H1 (cell line): ENCODE measurements at regions not wholly inside any gene's neighbourhood (a gene's known extent, or its start where the extent isn't known, plus 50 kb on each side); places are given as distances from the start of the nearest gene placed in this dataset.

Source experiments
- CTCF ChIA-PET: fragments of 300-600 bp; sonication (Branson Sonifier 250); formaldehyde crosslinking; loops from one replicate; lab custom pipeline; 2021; ENCODE audit not compliant: partially characterized antibody; lab: Charles Lee
- POLR2A ChIA-PET: fragments of 300-600 bp; sonication (Branson Sonifier 250); formaldehyde crosslinking; loops from one replicate; lab custom pipeline; 2021; ENCODE audit warnings: inconsistent platforms; ENCODE audit not compliant: partially characterized antibody; lab: Charles Lee
- DNase-seq, 2 experiments: peaks; one replicate each; pipeline versions ENCODE4 v3.0.0 to v3.0.0-alpha.2; 2010 to 2022; ENCODE audit warnings: low spot score in 2 of 2, low read depth in 1 of 2, mixed read lengths in 1 of 2
- FAIRE-seq: peaks from 2 replicates; lab custom pipeline; 2011; peaks lifted over from hg19 to GRCh38; lab: Jason Lieb, UNC
- H2AFZ ChIP-seq: 2 replicates; pipeline ENCODE4 v1.8.1; 2012; ENCODE audit warnings: low read length, inconsistent platforms
- H2AK5ac ChIP-seq: 2 replicates; pipeline ENCODE4 v1.6.1; 2013; ENCODE audit warnings: low read depth, low read length
- H2BK120ac ChIP-seq: replicated peaks from 2 replicates; pipeline ENCODE3; 2013; ENCODE audit warnings: low read depth, low read length, inconsistent platforms
- H2BK12ac ChIP-seq: 2 replicates; pipeline ENCODE4 v1.6.1; 2013; ENCODE audit warnings: low read depth, low read length
- H2BK15ac ChIP-seq: 2 replicates; pipeline ENCODE4 v1.6.1; 2013; ENCODE audit warnings: low read length
- H2BK20ac ChIP-seq: 2 replicates; pipeline ENCODE4 v1.6.1; 2013; ENCODE audit warnings: low read length
- H2BK5ac ChIP-seq: 2 replicates; pipeline ENCODE4 v1.6.1; 2013; ENCODE audit warnings: low read depth, low read length
- H3K14ac ChIP-seq: 2 replicates; pipeline ENCODE4 v1.6.1; 2013; ENCODE audit warnings: inconsistent platforms; ENCODE audit not compliant: insufficient read length
- H3K18ac ChIP-seq: 2 replicates; pipeline ENCODE4 v1.6.1; 2013; ENCODE audit warnings: low read length; ENCODE audit errors: extremely low read depth
- H3K23ac ChIP-seq: 2 replicates; pipeline ENCODE4 v1.6.1; 2013; ENCODE audit warnings: inconsistent platforms; ENCODE audit not compliant: insufficient read length
- H3K23me2 ChIP-seq: 2 replicates; pipeline ENCODE4 v1.6.1; 2013; ENCODE audit warnings: low read depth, low read length
- H3K27ac ChIP-seq: 2 replicates; pipeline ENCODE4 v1.6.1; 2011; ENCODE audit warnings: low read depth, low read length, inconsistent platforms
- H3K27me3 ChIP-seq, 4 experiments: replicated peaks in 1 of 4; 1 replicate in 1 of 4; 2 replicates in 3 of 4; pipeline versions ENCODE4 v1.6.1 to v1.8.1; 2011 to 2013; ENCODE audit warnings: low read length in 3 of 4, mild to moderate bottlenecking in 3 of 4, inconsistent platforms in 2 of 4, mixed read lengths in 2 of 4, moderate library complexity in 1 of 4; ENCODE audit not compliant: control insufficient read depth in 3 of 4, insufficient read depth in 3 of 4; ENCODE audit errors: extremely low read depth in 1 of 4
- H3K36me3 ChIP-seq, 4 experiments: 2 replicates each; pipeline versions ENCODE4 v1.6.1 to v1.8.1; 2011 to 2013; ENCODE audit warnings: mild to moderate bottlenecking in 4 of 4, low read length in 3 of 4, moderate library complexity in 2 of 4, control low read depth in 1 of 4, inconsistent platforms in 1 of 4; ENCODE audit not compliant: insufficient read depth in 4 of 4, control insufficient read depth in 2 of 4
- H3K4ac ChIP-seq: replicated peaks from 2 replicates; pipeline ENCODE3; 2013; ENCODE audit warnings: low read length, low read depth, mixed read lengths, inconsistent platforms; ENCODE audit not compliant: insufficient read length
- H3K4me1 ChIP-seq, 4 experiments: replicated peaks in 1 of 4; 1 replicate in 1 of 4; 2 replicates in 3 of 4; pipeline versions ENCODE4 v1.6.1 to v1.8.1; 2011 to 2013; ENCODE audit warnings: low read length in 3 of 4, inconsistent platforms in 2 of 4, mixed read lengths in 1 of 4; ENCODE audit not compliant: insufficient read depth in 4 of 4, control insufficient read depth in 3 of 4
- H3K4me2 ChIP-seq, 2 experiments: 2 replicates each; pipeline versions ENCODE4 v1.6.1 to v1.8.1; 2011 to 2013; ENCODE audit warnings: low read depth in 2 of 2, low read length in 2 of 2, control low read depth in 1 of 2, inconsistent platforms in 1 of 2, mild to moderate bottlenecking in 1 of 2; ENCODE audit not compliant: insufficient read depth in 1 of 2
- H3K4me3 ChIP-seq, 4 experiments: fragments of 200-600, 300-600 bp in 1 of 4; sonication (generic), shearing (Covaris generic), sonication (Bioruptor Twin) in 1 of 4; 2 replicates each; pipeline versions ENCODE4 v1.5.1 to v1.8.1; 2011 to 2016; ENCODE audit warnings: low read length in 4 of 4, low read depth in 3 of 4, control low read depth in 2 of 4, inconsistent platforms in 2 of 4, mild to moderate bottlenecking in 2 of 4, mixed read lengths in 1 of 4, moderate library complexity in 1 of 4; ENCODE audit not compliant: insufficient read depth in 2 of 4; ENCODE audit errors: extremely low read depth in 1 of 4
- H3K56ac ChIP-seq: replicated peaks from 2 replicates; pipeline ENCODE3; 2013; ENCODE audit warnings: low read depth, mild to moderate bottlenecking, mixed read lengths, low read length, inconsistent platforms; ENCODE audit not compliant: insufficient read length
- H3K79me1 ChIP-seq: 2 replicates; pipeline ENCODE4 v1.6.1; 2013; ENCODE audit warnings: low read depth, low read length, control low read depth
- H3K79me2 ChIP-seq, 2 experiments: 2 replicates each; pipeline versions ENCODE4 v1.6.1 to v1.8.1; 2012 to 2013; ENCODE audit warnings: low read length in 2 of 2, mild to moderate bottlenecking in 2 of 2, inconsistent platforms in 1 of 2; ENCODE audit not compliant: insufficient read depth in 2 of 2, control insufficient read depth in 1 of 2
- H3K9ac ChIP-seq, 4 experiments: replicated peaks in 1 of 4; 1 replicate in 1 of 4; 2 replicates in 3 of 4; pipeline versions ENCODE4 v1.6.1 to v1.8.1; 2011 to 2013; ENCODE audit warnings: low read depth in 3 of 4, low read length in 3 of 4, control low read depth in 2 of 4, mild to moderate bottlenecking in 2 of 4, moderate library complexity in 2 of 4, inconsistent platforms in 1 of 4; ENCODE audit errors: extremely low read depth in 1 of 4
- H3K9me3 ChIP-seq, 2 experiments: 2 replicates each; pipeline versions ENCODE4 v1.6.1 to v1.8.1; 2012 to 2013; ENCODE audit warnings: mild to moderate bottlenecking in 2 of 2, moderate library complexity in 2 of 2, control low read depth in 1 of 2, inconsistent platforms in 1 of 2, low read depth in 1 of 2, low read length in 1 of 2, mixed read lengths in 1 of 2; ENCODE audit not compliant: insufficient read depth in 2 of 2
- H4K20me1 ChIP-seq, 2 experiments: replicated peaks in 1 of 2; 2 replicates each; pipeline versions ENCODE3 to v1.8.1; 2011 to 2013; ENCODE audit warnings: inconsistent platforms in 2 of 2, low read length in 2 of 2, mild to moderate bottlenecking in 1 of 2; ENCODE audit not compliant: insufficient read depth in 2 of 2, control insufficient read depth in 1 of 2
- H4K5ac ChIP-seq: 2 replicates; pipeline ENCODE4 v1.6.1; 2013; ENCODE audit warnings: low read length, low read depth, mixed read lengths, inconsistent platforms; ENCODE audit not compliant: insufficient read length
- H4K8ac ChIP-seq: 2 replicates; pipeline ENCODE4 v1.8.0; 2013; ENCODE audit warnings: mild to moderate bottlenecking, moderate library complexity, low read length, inconsistent platforms; ENCODE audit not compliant: insufficient read depth; ENCODE audit errors: extremely low read depth
- H4K91ac ChIP-seq: replicated peaks from 2 replicates; pipeline ENCODE3; 2013; ENCODE audit warnings: low read length, mixed read lengths, inconsistent platforms; ENCODE audit not compliant: insufficient read length
- CBX8 ChIP-seq: fragments of 300-800, 300-1000 bp; sonication (generic); IDR thresholded peaks from 2 replicates; pipeline ENCODE4 v1.7.1; 2016; ENCODE audit warnings: low read depth, low read length, borderline replicate concordance
- CHD1 ChIP-seq: IDR thresholded peaks from 2 replicates; pipeline ENCODE4 v1.6.1; 2012; ENCODE audit warnings: low read depth, low read length, improper control_type of control experiment
- CREB1 ChIP-seq: IDR thresholded peaks from 2 replicates; pipeline ENCODE4 v1.6.1; 2012; ENCODE audit warnings: inconsistent platforms
- CTBP2 ChIP-seq: IDR thresholded peaks from 2 replicates; pipeline ENCODE4 v1.7.0; 2011; ENCODE audit warnings: borderline replicate concordance, mild to moderate bottlenecking, moderate library complexity, mixed read lengths, low read length; ENCODE audit not compliant: insufficient read depth, insufficient read length
- E2F6 ChIP-seq: IDR thresholded peaks from 2 replicates; pipeline ENCODE4 v1.6.1; 2012; ENCODE audit warnings: inconsistent platforms
- EGR1 ChIP-seq: IDR thresholded peaks from 2 replicates; pipeline ENCODE4 v1.6.1; 2011; ENCODE audit warnings: low read depth, low read length, borderline replicate concordance
- EP300 ChIP-seq, 2 experiments: IDR thresholded peaks; 1 replicate in 1 of 2; 2 replicates in 1 of 2; pipeline ENCODE4 v1.6.1; 2011 to 2012; ENCODE audit warnings: low read depth in 2 of 2, low read length in 2 of 2, mild to moderate bottlenecking in 2 of 2, borderline replicate concordance in 1 of 2, inconsistent platforms in 1 of 2, moderate library complexity in 1 of 2
- KDM5A ChIP-seq: fragments of 200-600 bp; IDR thresholded peaks from 2 replicates; pipeline ENCODE4 v1.7.1; 2012; ENCODE audit warnings: mild to moderate bottlenecking, low read length, inconsistent platforms, mixed read lengths
- MAFK ChIP-seq: IDR thresholded peaks from 2 replicates; pipeline ENCODE4 v1.6.1; 2012; ENCODE audit warnings: low read depth, mild to moderate bottlenecking, improper control_type of control experiment, low read length
- POLR2A ChIP-seq, 2 experiments: IDR thresholded peaks; 1 replicate in 1 of 2; 2 replicates in 1 of 2; pipeline ENCODE4 v1.6.1; 2011; ENCODE audit warnings: low read depth in 2 of 2, low read length in 2 of 2, mild to moderate bottlenecking in 2 of 2; ENCODE audit errors: control extremely low read depth in 1 of 2
- SIX5 ChIP-seq: IDR thresholded peaks from 2 replicates; pipeline ENCODE4 v1.6.1; 2011; ENCODE audit warnings: mild to moderate bottlenecking, low read depth, low read length
- SRF ChIP-seq: IDR thresholded peaks from 2 replicates; pipeline ENCODE4 v1.6.1; 2011; ENCODE audit warnings: mild to moderate bottlenecking, low read depth, low read length, moderate library complexity
- TAF7 ChIP-seq: optimal IDR thresholded peaks from 2 replicates; pipeline ENCODE3; 2011; ENCODE audit warnings: low read depth, mild to moderate bottlenecking, inconsistent platforms, low read length, moderate library complexity, borderline replicate concordance
- TBP ChIP-seq: IDR thresholded peaks from 2 replicates; pipeline ENCODE4 v1.6.1; 2011; ENCODE audit warnings: low read depth, low read length, improper control_type of control experiment
- TEAD4 ChIP-seq: IDR thresholded peaks from 2 replicates; pipeline ENCODE4 v1.6.1; 2012; ENCODE audit warnings: low read depth, low read length, inconsistent platforms, mixed read lengths
- WGBS, 2 experiments: shearing (Covaris generic) in 1 of 2; methylation state at CpG; one replicate each; pipeline versions ENCODE4 v1.1.6 to v1.1.7; 2013 to 2015; ENCODE audit warnings: low lambda C conversion rate in 2 of 2, mixed read lengths in 2 of 2, inconsistent platforms in 1 of 2, low coverage in 1 of 2, missing lambda C conversion rate in 1 of 2; ENCODE audit not compliant: insufficient replicate concordance in 2 of 2, insufficient coverage in 1 of 2, insufficient read length in 1 of 2; ENCODE audit errors: extremely low coverage in 1 of 2, missing lambda C conversion rate in 1 of 2; 5-methylcytosine and 5-hydroxymethylcytosine counted together

- H2AK5ac ChIP-seq, result no peak overlapping the region
- FAIRE-seq, result no peak
- WGBS, 2 experiments, result 92% methylated on average over 3 of the region's 3 CpGs; no CpG with 5 or more reads in 1 of the 2 experiments
- TF ChIP-seq SRF (no peak), CHD1 (no peak), EGR1 (no peak), TEAD4 (no peak), E2F6 (no peak), CBX8 (no peak), CREB1 (no peak), POLR2A (IDR thresholded peaks at IDR 0.05; ENCODE audit: control extremely low read depth in 1 of 2, low read depth in 2 of 2, low read length in 2 of 2) (no peak), SIX5 (no peak), TBP (no peak), CTBP2 (no peak), KDM5A (no peak), MAFK (no peak), TAF7 (no peak), EP300 (IDR thresholded peaks at IDR 0.05; ENCODE audit: borderline replicate concordance in 1 of 2, low read depth in 2 of 2, low read length in 2 of 2) (no peak)
Measured at GRCh38 chr3:110210086-110210660, 861.4 kb upstream of the NECTIN3 start.

More at GRCh38 chr3:110210086-110210660, 861.4 kb upstream of the NECTIN3 start:
- Histone ChIP-seq H3K9ac (no peak overlapping the region), H2BK120ac (no peak overlapping the region), H2BK5ac (no peak overlapping the region), H3K18ac (no peak overlapping the region), H3K4ac (no peak overlapping the region), H3K79me1 (no peaks in the 10 kb centered on the region), H3K27me3 (no peaks in the 10 kb centered on the region), H2BK15ac (no peak overlapping the region), H3K9me3 (no peaks in the 10 kb centered on the region), H3K4me3 (no peak overlapping the region), H3K56ac (no peak overlapping the region), H2AFZ (no peak overlapping the region), H4K91ac (no peak overlapping the region), H2BK20ac (no peak overlapping the region), H4K8ac (no peak overlapping the region), H4K20me1 (no peaks in the 10 kb centered on the region), H3K4me1 (no peaks in the 10 kb centered on the region), H3K36me3 (no peaks in the 10 kb centered on the region), H4K5ac (no peak overlapping the region), H3K23ac (no peak overlapping the region), H3K14ac (no peak overlapping the region), H3K27ac (no peak overlapping the region), H3K23me2 (no peaks in the 10 kb centered on the region), H2BK12ac (no peak overlapping the region), H3K4me2 (no peak overlapping the region), H3K79me2 (no peaks in the 10 kb centered on the region)
- no peak for DNase-seq
- ChIA-PET POLR2A (no interaction called here), CTCF (no interaction called here)
